Vagina (tissue), 2 donors: ENCODE measurements at regions not wholly inside any gene's neighbourhood (a gene's known extent, or its start where the extent isn't known, plus 50 kb on each side); places are given as distances from the start of the nearest gene placed in this dataset.

Experiments
- POLR2A ChIP-seq, 2 donors: fragments of 450-650 bp; IDR thresholded peaks; one replicate each; pipeline ENCODE4 v1.6.1; 2017; ENCODE audit warnings: antibody characterized with exemption in 2 of 2, mild to moderate bottlenecking in 2 of 2, moderate library complexity in 2 of 2
- POLR2AphosphoS5 ChIP-seq, 2 donors: sonication (generic); formaldehyde crosslinking; IDR thresholded peaks; one replicate each; pipeline ENCODE4 v1.9.0; 2017; ENCODE audit warnings: antibody characterized with exemption in 2 of 2, mild to moderate bottlenecking in 2 of 2, low read depth in 1 of 2; ENCODE audit not compliant: insufficient read depth in 1 of 2
- TF ChIP-seq, protein P1 (sequence below), 3 experiments: fragments of 450-650 bp in 2 of 3; fragments of 200-600 bp in 1 of 3; sonication (generic) in 1 of 3; IDR thresholded peaks; one replicate each; pipeline ENCODE4 v1.5.1; 2017 to 2019; ENCODE audit warnings: antibody characterized with exemption in 3 of 3, mild to moderate bottlenecking in 2 of 3, moderate library complexity in 2 of 3

- TF ChIP-seq, protein P1, sequence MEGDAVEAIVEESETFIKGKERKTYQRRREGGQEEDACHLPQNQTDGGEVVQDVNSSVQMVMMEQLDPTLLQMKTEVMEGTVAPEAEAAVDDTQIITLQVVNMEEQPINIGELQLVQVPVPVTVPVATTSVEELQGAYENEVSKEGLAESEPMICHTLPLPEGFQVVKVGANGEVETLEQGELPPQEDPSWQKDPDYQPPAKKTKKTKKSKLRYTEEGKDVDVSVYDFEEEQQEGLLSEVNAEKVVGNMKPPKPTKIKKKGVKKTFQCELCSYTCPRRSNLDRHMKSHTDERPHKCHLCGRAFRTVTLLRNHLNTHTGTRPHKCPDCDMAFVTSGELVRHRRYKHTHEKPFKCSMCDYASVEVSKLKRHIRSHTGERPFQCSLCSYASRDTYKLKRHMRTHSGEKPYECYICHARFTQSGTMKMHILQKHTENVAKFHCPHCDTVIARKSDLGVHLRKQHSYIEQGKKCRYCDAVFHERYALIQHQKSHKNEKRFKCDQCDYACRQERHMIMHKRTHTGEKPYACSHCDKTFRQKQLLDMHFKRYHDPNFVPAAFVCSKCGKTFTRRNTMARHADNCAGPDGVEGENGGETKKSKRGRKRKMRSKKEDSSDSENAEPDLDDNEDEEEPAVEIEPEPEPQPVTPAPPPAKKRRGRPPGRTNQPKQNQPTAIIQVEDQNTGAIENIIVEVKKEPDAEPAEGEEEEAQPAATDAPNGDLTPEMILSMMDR (IDR thresholded peaks at IDR 0.05), result no peak
- TF ChIP-seq POLR2A (IDR thresholded peaks at IDR 0.05) (no peak), POLR2AphosphoS5 (IDR thresholded peaks at IDR 0.05; ENCODE audit: insufficient read depth in 1 of 2, low read depth in 1 of 2) (no peak)
These were observed 524.1 kb upstream of the JAG1 start for GRCh38 chr20:11197851-11198250.
